ENCODE measurements at regions not wholly inside any gene's neighbourhood (a gene's known extent, or its start where the extent isn't known, plus 50 kb on each side); places are given as distances from the start of the nearest gene placed in this dataset.

DNA sequence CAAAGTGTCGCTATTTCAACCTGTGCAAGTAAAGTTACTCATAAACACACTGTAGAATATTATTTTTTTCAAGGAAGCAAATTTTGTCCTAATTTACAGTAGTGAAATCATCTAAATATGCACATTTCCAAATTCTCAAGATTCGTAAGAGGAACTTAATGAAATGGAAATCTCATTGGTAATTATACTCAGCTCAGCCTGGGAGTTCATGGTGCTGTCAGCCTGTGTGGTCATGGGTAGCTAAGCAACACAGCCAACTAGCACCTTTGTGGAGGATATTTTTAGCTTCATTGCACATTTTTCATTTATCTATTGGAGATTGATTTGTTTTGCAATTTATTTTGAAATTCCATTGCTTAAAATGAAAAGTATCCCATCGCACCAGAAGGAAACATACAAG, 975.7 kb upstream of the ZEB2 start:
- H3K4me3 ChIP-seq (ENCODE audit: low read length), result no peak overlapping the region
- H3K4me2 ChIP-seq (ENCODE audit: low read length), result no peak overlapping the region
- no peaks in the 10 kb centered on the region for H3K27me3 ChIP-seq (ENCODE audit: control insufficient read depth, insufficient read depth, low read length)
- no peak overlapping the region for H3K9ac ChIP-seq (ENCODE audit: low read depth, low read length)
- no peaks in the 10 kb centered on the region for H3K9me3 ChIP-seq (replicated peaks; ENCODE audit: low read length)
- no peaks in the 10 kb centered on the region for H3K36me3 ChIP-seq (ENCODE audit: insufficient read depth, low read length)
- no peaks in the 10 kb centered on the region for H3K4me1 ChIP-seq (ENCODE audit: control insufficient read depth, insufficient read depth, low read length)

DNA sequence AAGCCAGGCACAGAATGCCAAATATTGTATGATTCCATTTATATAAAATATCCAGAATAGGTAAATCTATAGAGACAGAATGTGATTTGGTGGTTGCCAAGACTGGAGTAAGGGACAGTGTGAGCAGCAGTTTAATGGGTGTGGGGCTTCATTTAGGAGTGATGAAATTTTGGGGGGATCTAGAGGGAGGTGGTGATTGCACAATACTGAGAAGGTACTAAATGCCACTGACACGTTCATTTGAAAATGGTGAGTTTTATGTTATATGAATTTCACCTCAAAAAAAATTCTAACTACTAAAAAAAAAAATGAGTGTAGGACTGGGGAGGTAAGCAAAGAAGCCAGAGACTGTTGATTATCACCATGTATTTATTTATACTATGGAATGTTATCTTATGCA, 974.5 kb upstream of the ZEB2 start:
- Histone ChIP-seq H3K4me3 (ENCODE audit: low read length) (no peak overlapping the region), H3K4me1 (ENCODE audit: control insufficient read depth, insufficient read depth, low read length) (no peaks in the 10 kb centered on the region), H3K36me3 (ENCODE audit: insufficient read depth, low read length) (no peaks in the 10 kb centered on the region)

DNA sequence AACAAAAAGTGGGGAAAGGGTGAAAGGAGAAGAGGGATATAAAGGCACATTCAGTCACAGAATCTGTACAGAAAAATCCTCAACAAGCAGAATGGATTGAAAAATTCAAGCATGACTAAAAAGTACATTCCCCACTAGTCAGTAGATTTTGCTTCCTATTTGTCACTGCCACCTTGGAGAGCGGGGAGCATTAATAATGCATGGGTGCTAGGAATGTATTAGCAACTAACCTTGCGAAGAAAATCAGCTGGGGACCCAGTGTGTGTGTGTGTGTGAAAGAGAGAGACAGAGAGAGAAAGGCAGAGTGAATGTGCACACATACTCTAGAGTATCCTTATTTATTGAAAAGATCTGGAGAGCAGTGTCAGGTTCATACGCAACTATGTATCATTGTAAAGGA, 968.7 kb upstream of the ZEB2 start:
- Histone ChIP-seq H3K36me3 (ENCODE audit: insufficient read depth, low read length) (no peaks in the 10 kb centered on the region), H3K9ac (ENCODE audit: low read depth, low read length) (no peak overlapping the region), H3K27me3 (ENCODE audit: control insufficient read depth, insufficient read depth, low read length) (no peaks in the 10 kb centered on the region), H3K4me1 (ENCODE audit: control insufficient read depth, insufficient read depth, low read length) (peaks cover 4% of the 10 kb centered on the region), H3K9me3 (replicated peaks; ENCODE audit: low read length) (no peaks in the 10 kb centered on the region), H3K4me3 (ENCODE audit: low read length) (no peak overlapping the region), H3K4me2 (ENCODE audit: low read length) (no peak overlapping the region)

More for the DNA sequence above, 974.5 kb upstream of the ZEB2 start:
- Histone ChIP-seq H3K27me3 (ENCODE audit: control insufficient read depth, insufficient read depth, low read length) (no peaks in the 10 kb centered on the region), H3K9me3 (replicated peaks; ENCODE audit: low read length) (no peaks in the 10 kb centered on the region), H3K4me2 (ENCODE audit: low read length) (no peak overlapping the region), H3K9ac (ENCODE audit: low read depth, low read length) (no peak overlapping the region)

DNA sequence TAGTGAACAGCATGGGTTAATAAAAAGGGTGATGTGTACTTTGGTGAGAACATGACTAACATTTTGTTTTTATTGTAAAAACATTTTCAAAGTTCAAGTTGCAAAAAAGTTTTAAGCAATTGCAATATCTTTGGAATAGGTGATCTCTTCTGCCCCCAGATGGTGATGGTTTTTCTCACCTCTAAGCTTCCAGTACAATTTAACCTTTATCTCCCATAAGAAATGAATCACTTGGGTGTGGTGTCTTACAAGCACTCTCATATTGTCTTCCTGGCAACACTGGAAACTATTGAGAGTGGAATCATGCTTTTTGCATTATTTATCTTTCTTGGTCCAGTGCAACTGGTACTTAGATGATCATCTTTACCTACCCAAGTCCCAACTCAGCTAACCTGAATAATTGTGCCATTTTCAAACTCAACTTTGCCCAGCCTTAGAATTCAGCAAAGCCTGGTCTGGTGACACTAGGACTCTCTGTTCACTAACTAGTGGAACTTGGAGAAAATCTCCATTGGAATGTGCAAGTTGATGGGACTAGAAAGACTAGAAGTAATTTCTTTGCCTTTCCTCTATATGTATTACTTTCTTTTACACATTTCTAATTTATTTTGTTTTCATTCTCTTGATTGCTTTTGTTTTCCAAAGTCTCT, 964.7 kb upstream of the ZEB2 start:
- peaks cover 4% of the 10 kb centered on the region for H3K4me1 ChIP-seq (ENCODE audit: control insufficient read depth, insufficient read depth, low read length)
- H3K4me2 ChIP-seq (ENCODE audit: low read length), result no peak overlapping the region
- no peaks in the 10 kb centered on the region for H3K9me3 ChIP-seq (replicated peaks; ENCODE audit: low read length)
- no peaks in the 10 kb centered on the region for H3K27me3 ChIP-seq (ENCODE audit: control insufficient read depth, insufficient read depth, low read length)
- no peak overlapping the region for H3K9ac ChIP-seq (ENCODE audit: low read depth, low read length)
- no peaks in the 10 kb centered on the region for H3K36me3 ChIP-seq (ENCODE audit: insufficient read depth, low read length)
- no peak overlapping the region for H3K4me3 ChIP-seq (ENCODE audit: low read length)

DNA sequence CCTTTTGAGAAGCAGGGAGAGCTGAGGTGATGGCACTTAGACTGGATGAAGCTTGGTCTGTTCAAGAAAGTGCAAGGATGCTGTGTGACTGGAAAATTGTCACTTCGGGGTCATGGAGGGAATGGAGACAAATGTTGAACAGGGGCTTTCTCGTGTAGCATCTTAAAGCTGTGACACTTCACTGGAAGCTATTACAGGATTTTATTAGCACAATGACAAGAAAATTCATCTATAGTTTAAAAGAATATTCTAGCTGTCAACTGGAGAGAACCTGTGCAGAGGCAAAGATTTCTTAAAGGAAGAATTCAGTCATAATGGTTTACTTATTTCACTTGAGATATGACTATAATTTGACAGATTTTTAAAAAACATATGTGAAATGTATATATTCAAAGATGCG, 963.9 kb upstream of the ZEB2 start:
- H3K4me2 ChIP-seq (ENCODE audit: low read length), result no peak overlapping the region
- no peaks in the 10 kb centered on the region for H3K9me3 ChIP-seq (replicated peaks; ENCODE audit: low read length)
- H3K36me3 ChIP-seq (ENCODE audit: insufficient read depth, low read length), result no peaks in the 10 kb centered on the region
- H3K9ac ChIP-seq (ENCODE audit: low read depth, low read length), result no peak overlapping the region
- no peak overlapping the region for H3K4me3 ChIP-seq (ENCODE audit: low read length)
- peaks cover 4% of the 10 kb centered on the region for H3K4me1 ChIP-seq (ENCODE audit: control insufficient read depth, insufficient read depth, low read length)
- no peaks in the 10 kb centered on the region for H3K27me3 ChIP-seq (ENCODE audit: control insufficient read depth, insufficient read depth, low read length)

DNA sequence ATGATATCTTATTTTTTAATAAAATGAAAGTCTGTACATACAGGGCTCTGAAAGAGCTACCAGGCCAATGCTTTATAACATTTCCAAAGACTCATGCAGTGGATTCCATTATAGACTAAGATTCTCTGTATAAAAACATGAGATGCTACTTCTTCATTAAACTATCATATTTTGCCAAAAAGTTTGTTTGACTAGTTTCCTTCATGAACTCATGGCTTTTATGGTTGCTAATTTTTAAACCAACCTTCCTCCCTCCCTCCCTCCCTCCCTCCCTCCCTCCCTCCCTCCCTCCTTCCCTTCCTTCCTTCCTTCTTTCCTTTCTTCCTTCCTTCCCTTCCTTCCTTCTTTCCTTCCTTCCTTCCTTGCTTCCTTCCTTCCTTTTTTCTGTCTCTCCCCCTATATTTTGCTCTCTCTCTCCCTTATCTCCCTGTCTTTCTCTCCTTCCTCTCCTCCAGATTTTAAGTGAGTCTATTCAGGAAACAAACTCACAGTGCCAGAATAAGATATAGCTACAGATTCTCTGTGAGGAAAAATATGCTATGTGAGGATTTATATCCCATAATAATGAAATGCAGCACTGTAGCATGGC, 961.5 kb upstream of the ZEB2 start:
- H3K4me3 ChIP-seq (ENCODE audit: low read length), result no peak overlapping the region
- no peak overlapping the region for H3K4me2 ChIP-seq (ENCODE audit: low read length)
- H3K9me3 ChIP-seq (replicated peaks; ENCODE audit: low read length), result no peaks in the 10 kb centered on the region
- H3K9ac ChIP-seq (ENCODE audit: low read depth, low read length), result no peak overlapping the region
- H3K27me3 ChIP-seq (ENCODE audit: control insufficient read depth, insufficient read depth, low read length), result no peaks in the 10 kb centered on the region
- H3K4me1 ChIP-seq (ENCODE audit: control insufficient read depth, insufficient read depth, low read length), result peaks cover 4% of the 10 kb centered on the region
- H3K36me3 ChIP-seq (ENCODE audit: insufficient read depth, low read length), result no peaks in the 10 kb centered on the region

DNA sequence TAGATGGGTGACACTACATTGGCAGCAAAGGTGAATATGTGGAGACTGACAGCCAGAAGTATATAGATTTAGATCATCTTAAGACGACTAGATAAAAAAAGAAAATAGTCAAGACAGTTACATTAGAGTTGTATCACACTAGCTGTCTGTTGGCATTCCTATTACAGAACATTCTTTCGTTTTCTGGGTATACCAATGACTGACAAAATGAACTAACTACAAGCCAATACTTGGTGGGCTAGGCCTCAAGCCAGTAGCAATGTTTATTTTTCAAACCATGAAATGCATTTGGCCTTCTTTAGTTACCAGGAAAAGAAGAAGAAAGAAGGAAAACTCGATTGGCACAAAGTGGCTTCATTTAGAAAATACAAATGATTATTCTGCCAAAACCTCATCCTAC, 944.9 kb upstream of the ZEB2 start:
- Histone ChIP-seq H3K9ac (ENCODE audit: low read depth, low read length) (no peak overlapping the region), H3K9me3 (replicated peaks; ENCODE audit: low read length) (no peaks in the 10 kb centered on the region), H3K4me3 (ENCODE audit: low read length) (no peak overlapping the region), H3K36me3 (ENCODE audit: insufficient read depth, low read length) (no peaks in the 10 kb centered on the region), H3K4me1 (ENCODE audit: control insufficient read depth, insufficient read depth, low read length) (no peaks in the 10 kb centered on the region), H3K4me2 (ENCODE audit: low read length) (peak overlapping the region; percentile 39), H3K27me3 (ENCODE audit: control insufficient read depth, insufficient read depth, low read length) (no peaks in the 10 kb centered on the region)

DNA sequence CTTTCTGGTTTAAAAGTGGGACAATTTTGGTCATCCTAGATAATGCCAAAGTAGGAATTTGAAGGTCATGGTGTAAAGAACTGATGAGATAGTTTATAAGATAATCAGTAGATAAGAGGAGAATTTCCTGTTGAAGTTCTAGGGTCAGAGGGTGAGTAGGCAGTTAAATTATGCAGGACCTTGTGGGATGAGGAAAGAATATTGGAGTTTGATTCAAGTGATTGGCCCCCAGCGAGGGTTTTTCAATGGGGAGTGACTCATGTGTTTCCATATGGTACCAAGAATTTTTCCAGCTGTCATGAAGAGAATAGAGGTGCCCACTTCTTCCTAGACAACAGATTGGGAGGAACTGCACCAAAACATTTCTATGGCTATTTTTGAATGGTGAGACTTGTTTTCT, 940.2 kb upstream of the ZEB2 start:
- Histone ChIP-seq H3K9me3 (replicated peaks; ENCODE audit: low read length) (no peaks in the 10 kb centered on the region), H3K4me1 (ENCODE audit: control insufficient read depth, insufficient read depth, low read length) (no peaks in the 10 kb centered on the region), H3K4me2 (ENCODE audit: low read length) (no peak overlapping the region), H3K36me3 (ENCODE audit: insufficient read depth, low read length) (no peaks in the 10 kb centered on the region), H3K4me3 (ENCODE audit: low read length) (no peak overlapping the region), H3K27me3 (ENCODE audit: control insufficient read depth, insufficient read depth, low read length) (no peaks in the 10 kb centered on the region), H3K9ac (ENCODE audit: low read depth, low read length) (no peak overlapping the region)

DNA sequence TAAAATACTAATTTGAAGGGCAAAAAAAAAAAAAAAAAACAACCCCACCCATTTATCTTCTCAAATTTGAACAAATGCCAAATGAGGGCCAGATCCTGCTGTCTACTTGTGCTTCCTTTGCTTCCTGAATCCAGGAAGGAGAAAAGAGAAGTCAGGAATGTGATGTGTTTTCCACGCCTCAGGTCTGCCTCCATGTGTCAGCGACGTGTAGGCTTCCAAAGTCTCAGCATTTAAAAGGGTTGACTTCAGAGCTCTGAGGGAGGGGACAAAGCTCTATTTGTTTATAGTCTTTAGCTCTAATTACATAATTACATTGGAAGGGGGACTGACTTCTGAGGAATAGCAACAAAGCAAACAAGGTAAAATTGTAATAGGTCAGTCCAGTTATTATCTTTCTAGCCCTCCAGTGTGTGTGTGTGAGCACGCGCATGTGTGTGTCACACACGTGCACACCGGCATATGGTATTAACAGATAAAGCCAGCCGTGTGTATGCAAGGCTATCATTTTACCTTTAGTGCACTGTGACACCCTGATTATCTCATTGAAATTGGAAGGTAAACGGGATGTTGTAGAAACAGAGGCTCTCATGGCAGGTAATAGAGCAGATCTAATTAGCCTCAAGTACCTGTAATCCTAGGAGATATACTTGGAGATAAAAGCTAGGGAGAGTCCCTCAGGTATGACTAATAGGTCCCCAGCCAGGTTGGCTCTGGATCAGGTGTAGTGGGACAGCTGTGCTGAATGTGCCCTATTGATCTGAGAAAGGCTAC, 911.4 kb upstream of the ZEB2 start:
- Histone ChIP-seq H3K4me3 (ENCODE audit: low read length) (no peak overlapping the region), H3K36me3 (ENCODE audit: insufficient read depth, low read length) (no peaks in the 10 kb centered on the region), H3K9me3 (replicated peaks; ENCODE audit: low read length) (no peaks in the 10 kb centered on the region), H3K4me1 (ENCODE audit: control insufficient read depth, insufficient read depth, low read length) (no peaks in the 10 kb centered on the region), H3K27me3 (ENCODE audit: control insufficient read depth, insufficient read depth, low read length) (no peaks in the 10 kb centered on the region), H3K9ac (ENCODE audit: low read depth, low read length) (no peak overlapping the region), H3K4me2 (ENCODE audit: low read length) (no peak overlapping the region)

DNA sequence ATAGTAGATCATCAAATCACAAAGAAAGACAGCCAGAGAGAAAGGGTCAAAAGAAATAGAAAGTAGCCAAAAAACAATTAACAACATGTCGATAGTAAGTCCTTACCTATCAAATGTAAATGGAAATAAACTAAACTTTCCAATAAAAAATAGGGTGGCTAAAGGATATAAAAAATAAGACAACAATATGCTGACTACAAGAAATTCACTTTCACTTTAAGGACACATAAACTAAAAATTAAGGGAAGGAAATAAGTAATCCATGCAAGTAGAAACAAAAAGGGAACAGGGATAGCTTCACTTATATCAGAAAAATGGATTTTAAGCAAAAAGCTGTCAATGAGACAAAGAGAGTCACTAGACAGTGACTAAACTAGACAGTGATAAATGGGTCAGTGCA, 903.9 kb upstream of the ZEB2 start:
- Histone ChIP-seq H3K9me3 (replicated peaks; ENCODE audit: low read length) (no peaks in the 10 kb centered on the region), H3K4me3 (ENCODE audit: low read length) (no peak overlapping the region), H3K36me3 (ENCODE audit: insufficient read depth, low read length) (no peaks in the 10 kb centered on the region), H3K27me3 (ENCODE audit: control insufficient read depth, insufficient read depth, low read length) (no peaks in the 10 kb centered on the region), H3K9ac (ENCODE audit: low read depth, low read length) (no peak overlapping the region), H3K4me2 (ENCODE audit: low read length) (no peak overlapping the region), H3K4me1 (ENCODE audit: control insufficient read depth, insufficient read depth, low read length) (no peaks in the 10 kb centered on the region)

DNA sequence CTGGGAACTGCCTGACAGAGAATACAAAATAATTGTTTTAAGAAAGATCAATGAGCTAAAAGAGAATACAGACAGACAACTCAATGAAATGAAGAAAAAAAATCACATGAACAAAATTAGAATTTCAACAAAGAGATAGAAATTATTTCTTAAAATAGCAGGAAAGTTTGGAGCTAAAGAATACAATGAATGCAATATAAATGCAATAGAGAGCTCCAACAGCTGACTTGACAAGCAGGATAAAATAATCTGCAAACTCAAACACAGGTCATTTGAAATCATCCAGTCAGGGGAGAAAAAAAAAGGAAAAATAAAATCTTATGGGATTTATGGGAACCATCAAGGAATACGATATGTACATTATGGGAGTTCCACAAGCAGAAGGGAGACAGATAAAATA, 902.7 kb upstream of the ZEB2 start:
- no peak overlapping the region for H3K9ac ChIP-seq (ENCODE audit: low read depth, low read length)
- no peaks in the 10 kb centered on the region for H3K27me3 ChIP-seq (ENCODE audit: control insufficient read depth, insufficient read depth, low read length)
- H3K36me3 ChIP-seq (ENCODE audit: insufficient read depth, low read length), result no peaks in the 10 kb centered on the region
- H3K4me3 ChIP-seq (ENCODE audit: low read length), result no peak overlapping the region
- H3K9me3 ChIP-seq (replicated peaks; ENCODE audit: low read length), result no peaks in the 10 kb centered on the region
- no peaks in the 10 kb centered on the region for H3K4me1 ChIP-seq (ENCODE audit: control insufficient read depth, insufficient read depth, low read length)
- H3K4me2 ChIP-seq (ENCODE audit: low read length), result no peak overlapping the region

DNA sequence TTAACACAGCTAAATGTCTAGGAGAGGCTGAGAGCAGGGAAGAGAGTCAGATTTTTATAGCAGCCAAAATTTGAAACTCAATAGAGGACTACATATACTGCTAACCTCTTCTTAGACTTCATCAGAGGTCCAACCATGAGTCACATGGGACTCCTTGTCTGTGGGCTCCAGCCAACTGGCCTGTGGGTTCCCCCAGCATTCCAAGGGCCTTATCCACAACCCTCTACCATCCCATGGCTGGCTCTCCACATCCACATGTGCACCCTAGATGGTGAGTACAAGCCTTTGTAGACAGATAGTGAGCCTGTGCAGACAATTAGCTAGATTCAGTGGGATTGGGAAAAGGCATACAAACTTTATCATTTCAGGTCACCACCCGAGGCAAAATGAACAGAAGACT, 901.9 kb upstream of the ZEB2 start:
- H3K9me3 ChIP-seq (replicated peaks; ENCODE audit: low read length), result no peaks in the 10 kb centered on the region
- no peak overlapping the region for H3K9ac ChIP-seq (ENCODE audit: low read depth, low read length)
- no peaks in the 10 kb centered on the region for H3K36me3 ChIP-seq (ENCODE audit: insufficient read depth, low read length)
- H3K27me3 ChIP-seq (ENCODE audit: control insufficient read depth, insufficient read depth, low read length), result no peaks in the 10 kb centered on the region
- no peak overlapping the region for H3K4me3 ChIP-seq (ENCODE audit: low read length)
- H3K4me1 ChIP-seq (ENCODE audit: control insufficient read depth, insufficient read depth, low read length), result no peaks in the 10 kb centered on the region
- no peak overlapping the region for H3K4me2 ChIP-seq (ENCODE audit: low read length)

Data from skeletal muscle satellite cell (primary cell).